AG20443 (cell line): ENCODE measurements at regions not wholly inside any gene's neighbourhood (a gene's known extent, or its start where the extent isn't known, plus 50 kb on each side); places are given as distances from the start of the nearest gene placed in this dataset.

Experiments used
- DNase-seq: peaks from one replicate; pipeline ENCODE4 v3.0.0; 2012; ENCODE audit warnings: low spot score, mixed read lengths

- DNase-seq = no peak
These were observed 109.0 kb downstream of the SIK1 start for GRCh38 chr21:43317959-43318358.

GRCh38 chr21:43317254-43317748 is 109.6 kb downstream of the SIK1 start:
- no peak for DNase-seq

GRCh38 chr21:43316156-43316845 is 110.6 kb downstream of the SIK1 start:
- DNase-seq = no peak

- DNase-seq = no peak
These were observed 111.4 kb downstream of the SIK1 start for GRCh38 chr21:43315244-43316137.

GRCh38 chr21:43313939-43314405 is 113.0 kb downstream of the SIK1 start:
- DNase-seq = no peak

- DNase-seq = no peak
These were observed 113.6 kb downstream of the SIK1 start for GRCh38 chr21:43313221-43313938.

GRCh38 chr21:43312751-43313169 is 114.2 kb downstream of the SIK1 start:
- no peak for DNase-seq

- no peak for DNase-seq
These were observed 114.9 kb downstream of the SIK1 start for GRCh38 chr21:43312011-43312410.

GRCh38 chr21:43311301-43311817 is 115.6 kb downstream of the SIK1 start:
- DNase-seq = no peak

- no peak for DNase-seq
These were observed 118.1 kb downstream of the SIK1 start for GRCh38 chr21:43308815-43309283.

- no peak for DNase-seq
These were observed 118.7 kb downstream of the SIK1 start for GRCh38 chr21:43308101-43308814.

GRCh38 chr21:43307677-43308070 is 119.3 kb downstream of the SIK1 start:
- DNase-seq = no peak

- DNase-seq = peak; percentile 70
These were observed 119.8 kb downstream of the SIK1 start for GRCh38 chr21:43306911-43307676.

- no peak for DNase-seq
These were observed 120.5 kb downstream of the SIK1 start for GRCh38 chr21:43306391-43306790.

GRCh38 chr21:43305811-43306311 is 121.1 kb downstream of the SIK1 start:
- no peak for DNase-seq

GRCh38 chr21:43305336-43305665 is 121.6 kb downstream of the SIK1 start:
- DNase-seq = no peak

GRCh38 chr21:43304621-43305335 is 122.2 kb downstream of the SIK1 start:
- DNase-seq = no peak

GRCh38 chr21:43304206-43304605 is 122.7 kb downstream of the SIK1 start:
- DNase-seq = no peak

GRCh38 chr21:43303275-43304178 is 123.4 kb downstream of the SIK1 start:
- no peak for DNase-seq
